Activated CD4-positive, alpha-beta T cell treated with anti-CD3 and anti-CD28 coated beads for 4 hours (primary cell): ENCODE measurements at regions not wholly inside any gene's neighbourhood (a gene's known extent, or its start where the extent isn't known, plus 50 kb on each side); places are given as distances from the start of the nearest gene placed in this dataset.

Experiments
- DNase-seq, 2 donors: peaks; one replicate each; pipeline ENCODE4 v3.0.0-alpha.2; 2020

DNA sequence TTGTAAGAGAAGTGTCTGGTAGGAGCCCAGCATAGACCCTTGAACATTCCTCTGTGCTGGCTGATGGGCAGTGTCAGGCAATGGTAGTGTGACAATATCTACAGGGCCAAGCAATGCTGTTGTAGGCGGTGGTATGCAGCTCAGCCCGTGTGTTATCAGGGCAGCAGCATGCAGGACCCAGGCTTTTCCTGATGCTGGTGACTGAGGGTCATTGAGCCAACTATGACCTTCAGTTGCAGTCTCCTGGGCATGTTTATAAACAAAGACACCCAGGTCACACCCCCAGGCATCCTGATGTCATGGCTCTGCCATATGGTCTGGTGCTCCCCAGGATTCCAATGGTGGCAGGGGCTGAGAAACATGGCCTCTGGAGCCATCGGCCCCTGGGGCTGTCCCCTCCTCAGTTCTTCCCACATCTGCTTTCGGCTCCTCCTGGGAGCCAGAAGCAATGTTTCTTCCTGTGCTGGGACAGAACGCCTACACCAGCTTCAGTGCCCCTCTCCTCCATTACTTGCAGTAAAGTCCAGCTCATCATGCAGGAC is 518.0 kb upstream of the HS6ST1 start:
- no peak for DNase-seq

- no peak for DNase-seq
Measured at GRCh38 chr2:128838244-128838643, 519.6 kb upstream of the HS6ST1 start.

DNA sequence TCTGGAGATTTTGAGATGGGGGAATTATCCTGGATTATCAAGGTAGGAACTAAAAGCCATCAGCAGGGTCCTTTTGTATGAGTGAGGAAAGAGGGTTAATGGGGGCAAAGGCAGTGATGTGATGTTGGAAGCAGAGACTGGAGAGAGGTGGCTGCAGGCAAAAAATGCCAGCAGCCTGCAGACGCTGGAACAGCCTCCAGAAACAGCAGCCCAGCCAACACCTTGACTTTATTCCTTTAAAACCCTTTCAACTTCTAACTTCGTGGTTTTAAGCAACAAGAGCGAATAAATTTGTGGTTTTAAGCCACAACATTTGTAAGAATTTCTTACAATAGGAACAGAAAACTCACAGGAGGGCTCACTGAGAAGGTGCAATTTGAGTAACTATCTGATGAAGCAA is 523.1 kb upstream of the HS6ST1 start:
- no peak for DNase-seq

- DNase-seq = no peak
Measured at GRCh38 chr2:128867311-128867710, 548.6 kb upstream of the HS6ST1 start.

GRCh38 chr2:128867936-128868636 is 549.4 kb upstream of the HS6ST1 start:
- DNase-seq = no peak

GRCh38 chr2:128868686-128869551 is 550.3 kb upstream of the HS6ST1 start:
- no peak for DNase-seq

GRCh38 chr2:128874608-128875007 is 555.9 kb upstream of the HS6ST1 start:
- no peak for DNase-seq

DNA sequence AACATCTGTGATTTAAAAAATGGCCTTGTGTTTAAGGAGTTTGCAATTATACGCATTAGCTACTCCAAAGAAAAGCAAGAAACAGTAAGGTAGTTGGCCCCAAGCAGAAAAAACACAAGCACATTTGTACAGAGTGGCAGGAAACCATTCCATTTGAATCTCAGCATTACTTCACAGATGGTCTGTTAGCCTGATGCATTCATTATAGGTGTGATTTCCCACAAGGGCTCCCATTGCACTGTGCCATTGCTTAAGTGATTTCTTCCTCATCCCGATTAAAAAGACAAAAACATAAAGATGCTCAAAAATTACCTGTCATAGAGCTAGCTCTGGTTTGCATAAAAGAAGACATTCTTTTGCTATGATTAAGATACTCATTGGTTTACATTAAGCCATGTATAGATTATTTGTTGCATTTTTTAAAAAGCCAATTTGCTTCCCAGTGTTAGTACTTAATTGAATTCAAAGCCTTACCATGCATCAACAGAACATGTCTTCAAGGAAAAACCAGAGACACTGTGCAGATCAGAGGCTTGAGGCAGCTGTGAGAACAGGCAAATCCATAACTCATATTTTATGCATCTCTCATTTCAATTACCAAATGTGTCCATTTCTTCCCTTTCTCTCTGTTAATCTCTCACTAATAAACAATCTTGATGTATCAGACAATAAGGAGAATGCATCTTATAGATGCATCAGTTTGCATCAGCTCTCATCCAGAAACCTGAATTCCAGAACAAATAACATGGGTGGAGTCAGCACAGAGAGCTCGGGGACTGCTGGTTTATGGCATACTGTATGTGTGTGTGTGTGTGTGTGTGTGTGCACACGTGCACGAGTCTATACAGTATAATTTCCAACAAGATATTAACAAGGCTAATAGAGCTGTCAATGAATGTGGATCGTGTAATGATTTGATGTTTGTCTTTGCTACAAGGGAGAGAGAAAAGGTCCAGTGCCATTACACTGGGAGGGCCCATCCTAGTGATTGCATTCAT is 558.6 kb upstream of the HS6ST1 start:
- DNase-seq = no peak

DNA sequence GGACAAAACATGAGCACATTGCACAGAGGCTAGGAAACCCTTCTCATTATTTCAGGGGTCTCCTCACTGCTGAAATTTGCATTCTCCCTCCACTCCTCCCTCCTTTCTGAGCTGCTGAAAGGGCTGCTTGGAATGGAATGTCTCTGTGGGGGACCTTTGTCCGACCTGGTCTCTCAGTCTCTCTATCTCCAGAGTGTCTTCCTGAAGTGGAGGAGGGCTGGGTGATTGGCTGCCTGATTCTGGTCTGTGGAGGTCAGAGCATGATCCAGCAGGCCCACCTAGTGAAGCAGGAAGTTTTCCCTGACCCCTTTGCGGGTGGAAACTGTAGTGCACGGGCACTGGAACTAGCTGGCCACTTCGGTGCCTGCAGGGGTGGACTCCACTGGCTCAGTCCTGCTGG is 560.5 kb upstream of the HS6ST1 start:
- DNase-seq = no peak

DNA sequence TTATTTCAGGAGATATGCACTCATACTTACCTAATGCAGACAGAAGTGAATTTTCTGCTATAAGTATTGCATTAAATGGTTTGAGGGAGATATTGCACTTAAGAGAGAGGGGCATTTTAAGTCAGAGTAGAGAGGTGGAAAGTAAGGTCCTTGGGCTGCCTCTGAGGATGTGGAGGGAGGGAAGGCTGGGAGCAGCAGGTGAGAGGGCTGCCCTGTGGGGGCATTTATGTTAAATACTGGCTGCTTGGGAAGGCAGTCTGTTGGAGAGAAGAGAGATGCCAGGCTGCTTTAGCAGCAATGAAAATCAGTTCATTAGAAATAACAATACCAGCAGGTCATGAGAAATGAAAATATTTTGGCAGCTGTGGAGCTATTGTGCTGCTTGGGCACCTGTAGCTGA is 576.2 kb upstream of the HS6ST1 start:
- DNase-seq = no peak

- no peak for DNase-seq
Measured at GRCh38 chr2:128901572-128902391, 583.1 kb upstream of the HS6ST1 start.

- DNase-seq = no peak
Measured at GRCh38 chr2:128903637-128904036, 585.0 kb upstream of the HS6ST1 start.

- DNase-seq = no peak
Measured at GRCh38 chr2:128911276-128911675, 592.6 kb upstream of the HS6ST1 start.

DNA sequence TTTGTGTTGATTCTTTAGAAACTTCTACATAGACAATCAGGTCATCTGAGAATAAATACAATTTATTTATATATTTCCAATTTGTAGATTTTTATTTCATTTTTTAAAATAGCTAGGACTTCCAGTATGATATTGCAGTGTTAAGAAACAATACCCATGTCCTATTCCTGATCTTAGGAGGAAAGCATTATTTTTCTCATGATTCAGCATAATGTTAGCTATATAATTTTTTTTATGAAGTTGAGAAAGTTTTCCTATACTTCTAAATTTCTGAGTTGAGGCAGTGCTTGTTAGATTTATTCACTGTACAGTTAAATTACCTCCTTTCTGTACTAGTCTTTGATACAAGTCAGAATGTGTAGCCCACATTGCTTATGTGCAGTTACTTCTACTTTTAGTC is 595.7 kb upstream of the HS6ST1 start:
- DNase-seq = no peak

GRCh38 chr2:128921751-128922150 is 603.1 kb upstream of the HS6ST1 start:
- no peak for DNase-seq

- DNase-seq = no peak
Measured at GRCh38 chr2:128922154-128922553, 603.5 kb upstream of the HS6ST1 start.

DNA sequence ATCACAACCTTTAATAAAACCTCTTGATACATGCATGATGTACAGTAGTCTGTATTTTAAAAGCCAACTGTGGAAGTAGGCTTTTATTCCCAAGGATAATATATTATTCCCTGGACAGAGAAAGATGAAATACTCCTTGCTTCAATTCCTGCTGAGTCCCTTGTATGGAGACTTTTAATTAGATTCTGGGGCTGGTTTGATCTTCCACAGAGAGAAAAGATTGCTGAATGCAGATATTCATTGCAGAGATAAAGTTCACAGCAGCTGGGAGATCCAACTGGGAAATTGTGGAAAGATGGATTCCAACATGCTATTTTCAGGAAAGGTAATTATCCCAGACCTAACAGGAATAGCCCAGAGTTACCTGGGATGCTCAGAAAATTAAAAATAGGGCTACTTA is 607.0 kb upstream of the HS6ST1 start:
- no peak for DNase-seq

- DNase-seq = no peak
Measured at GRCh38 chr2:128930101-128930500, 611.4 kb upstream of the HS6ST1 start.

DNA sequence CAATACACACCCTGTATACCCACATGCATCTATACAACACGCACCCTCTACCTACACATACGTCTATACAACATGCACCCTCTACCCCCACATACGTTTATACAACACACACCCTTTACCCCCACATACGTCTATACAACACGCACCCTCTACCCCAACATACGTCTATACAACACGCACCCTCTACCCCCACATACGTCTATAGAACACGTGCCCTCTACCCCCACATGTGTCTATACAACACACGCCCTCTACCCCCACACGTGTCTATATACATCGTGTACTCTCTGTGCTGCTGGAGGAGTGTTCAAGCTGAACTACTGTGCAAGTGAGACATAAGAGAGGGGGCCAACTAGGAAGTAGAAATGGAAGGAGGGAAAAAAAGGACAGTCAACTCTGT is 621.7 kb upstream of the HS6ST1 start:
- no peak for DNase-seq

GRCh38 chr2:128941751-128942150 is 623.1 kb upstream of the HS6ST1 start:
- no peak for DNase-seq

DNA sequence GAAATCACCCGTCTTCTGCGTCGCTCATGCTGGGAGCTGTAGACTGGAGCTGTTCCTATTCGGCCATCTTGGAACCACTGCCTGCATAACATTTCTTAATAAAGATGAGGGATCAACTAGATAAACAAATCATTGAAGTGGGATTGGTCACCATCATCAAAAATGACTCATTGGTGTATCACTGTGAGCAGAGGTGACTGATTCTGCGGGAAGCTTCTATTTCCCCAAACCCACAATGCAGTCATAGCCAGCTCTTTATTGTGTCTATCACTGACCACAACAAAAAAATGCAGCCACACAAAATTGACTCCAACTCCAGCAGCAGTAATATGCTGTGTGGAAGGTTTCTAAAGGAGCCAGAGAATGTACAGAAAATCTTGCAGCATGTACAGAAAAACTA is 630.7 kb upstream of the HS6ST1 start:
- no peak for DNase-seq

GRCh38 chr2:128950758-128951157 is 632.1 kb upstream of the HS6ST1 start:
- DNase-seq = no peak
